Adrenal gland (tissue), 9 donors: ENCODE measurements at regions not wholly inside any gene's neighbourhood (a gene's known extent, or its start where the extent isn't known, plus 50 kb on each side); places are given as distances from the start of the nearest gene placed in this dataset.

ENCODE experiments used
- DNase-seq, 7 donors: peaks; one replicate each; pipeline ENCODE4 v3.0.0-alpha.2; 2019 to 2020
- H3K27ac ChIP-seq, 5 donors: fragments of 200-600 bp; sonication (generic) in 4 of 5; 1 replicate in 3 of 5; 2 replicates in 2 of 5; pipeline versions ENCODE4 v1.5.1 to v1.8.0; 2016 to 2020; ENCODE audit warnings: mild to moderate bottlenecking in 1 of 5
- H3K27me3 ChIP-seq: fragments of 200-600 bp; 2 replicates; pipeline ENCODE4 v1.8.0; 2021
- H3K36me3 ChIP-seq, 2 donors: fragments of 200-600 bp; replicated peaks in 1 of 2; 1 replicate in 1 of 2; 2 replicates in 1 of 2; pipeline versions ENCODE4 v1.5.1 to v1.8.0; 2018 to 2022
- H3K4me1 ChIP-seq, 2 donors: fragments of 200-600 bp; replicated peaks in 1 of 2; 1 replicate in 1 of 2; 2 replicates in 1 of 2; pipeline versions ENCODE4 v1.5.1 to v1.8.0; 2018 to 2021
- H3K4me3 ChIP-seq, 4 donors: fragments of 200-600 bp; sonication (generic) in 3 of 4; one replicate each; pipeline ENCODE4 v1.5.1; 2016 to 2018
- H3K9me3 ChIP-seq, 3 donors: fragments of 200-600 bp; sonication (generic) in 1 of 3; replicated peaks in 1 of 3; 1 replicate in 2 of 3; 2 replicates in 1 of 3; pipeline versions ENCODE4 v1.5.1 to v1.8.0; 2016 to 2021
- CTCF ChIP-seq, 6 experiments: fragments of 450-650 bp in 4 of 6; fragments of 200-600 bp in 2 of 6; sonication (generic) in 1 of 6; IDR thresholded peaks; 1 replicate in 5 of 6; 2 replicates in 1 of 6; pipeline versions ENCODE4 v1.5.1 to v1.8.0; 2016 to 2021; ENCODE audit warnings: antibody characterized with exemption in 6 of 6, mild to moderate bottlenecking in 2 of 6, moderate library complexity in 1 of 6
- POLR2A ChIP-seq, 2 donors: fragments of 450-650 bp; IDR thresholded peaks; one replicate each; pipeline ENCODE4 v1.6.1; 2017; ENCODE audit warnings: antibody characterized with exemption in 2 of 2, mild to moderate bottlenecking in 2 of 2, moderate library complexity in 1 of 2
- WGBS, 4 donors: extraction: QIAGEN DNeasy Blood & Tissue Kit in 2 of 4; methylation state at CpG; one replicate each; pipeline versions ENCODE4 v1.1.5 to v1.1.7; 2013 to 2017; 5-methylcytosine and 5-hydroxymethylcytosine counted together
- intact Hi-C, 2 donors: fragments of 100-400 bp; cut with DNase I; formaldehyde crosslinking; loops; one replicate each; pipeline versions ENCODE4 v1.14.1 to v1.15.0; 2022 to 2023
- donor health status: healthy with polysubstance abuse.
- donor health status: Bipolar disorder and iron deficiency.
- donor health status: DM: yes; HTN: yes; CAD: no.
- donor health status: DM: no; HTN: no; CAD: no.
- donor health status: DM: no; HTN: no; CAD: no.

- no peaks in the 10 kb centered on the region for H3K27me3 ChIP-seq
- 61 to 75% (median 68%) methylated on average over 2 of the region's 2 CpGs for WGBS, 4 donors
- H3K36me3 ChIP-seq, result no peaks in the 10 kb centered on the region
- H3K4me3 ChIP-seq, result no peak overlapping the region
- no peak for DNase-seq
- no peak overlapping the region for H3K27ac ChIP-seq
- H3K4me1 ChIP-seq, result no peaks in the 10 kb centered on the region
- intact Hi-C loops, result no loop called here
- no peaks in the 10 kb centered on the region for H3K9me3 ChIP-seq
- TF ChIP-seq CTCF (IDR thresholded peaks at IDR 0.05), result no peak
These were observed 212.1 kb upstream of the P2RY1 start for GRCh38 chr3:152622811-152623167.

GRCh38 chr3:152623286-152623911 is 211.5 kb upstream of the P2RY1 start:
- 54 to 66% (median 57%) methylated on average over 5 of the region's 5 CpGs for WGBS, 4 donors
- TF ChIP-seq POLR2A (IDR thresholded peaks at IDR 0.05), result no peak
- no peak for TF ChIP-seq CTCF (IDR thresholded peaks at IDR 0.05)
- DNase-seq, result no peak
- Histone ChIP-seq H3K27me3 (no peaks in the 10 kb centered on the region), H3K4me1 (no peaks in the 10 kb centered on the region), H3K9me3 (no peaks in the 10 kb centered on the region), H3K4me3 (no peak overlapping the region), H3K36me3 (no peaks in the 10 kb centered on the region), H3K27ac (no peak overlapping the region)
- intact Hi-C loops, result no loop called here

- TF ChIP-seq CTCF (IDR thresholded peaks at IDR 0.05), result no peak
- TF ChIP-seq POLR2A (IDR thresholded peaks at IDR 0.05), result no peak
- H3K27me3 ChIP-seq, result no peaks in the 10 kb centered on the region
- no peaks in the 10 kb centered on the region for H3K36me3 ChIP-seq
- DNase-seq, result no peak
- no peaks in the 10 kb centered on the region for H3K9me3 ChIP-seq
- H3K27ac ChIP-seq, result no peak overlapping the region
- WGBS, 4 donors, result 77 to 91% (median 87%) methylated on average over 4 of the region's 4 CpGs
- no peaks in the 10 kb centered on the region for H3K4me1 ChIP-seq
- intact Hi-C loops, result no loop called here
- no peak overlapping the region for H3K4me3 ChIP-seq
These were observed 208.7 kb upstream of the P2RY1 start for GRCh38 chr3:152626226-152626625.

GRCh38 chr3:152628496-152628895 is 206.4 kb upstream of the P2RY1 start:
- H3K4me3 ChIP-seq, result no peak overlapping the region
- no peak overlapping the region for H3K27ac ChIP-seq
- intact Hi-C loops, result no loop called here
- no peak for DNase-seq
- no peaks in the 10 kb centered on the region for H3K9me3 ChIP-seq
- WGBS, 4 donors, result 52 to 59% (median 55%) methylated on average over 3 of the region's 3 CpGs
- no peaks in the 10 kb centered on the region for H3K4me1 ChIP-seq
- TF ChIP-seq CTCF (IDR thresholded peaks at IDR 0.05), result no peak
- no peak for TF ChIP-seq POLR2A (IDR thresholded peaks at IDR 0.05)
- H3K27me3 ChIP-seq, result no peaks in the 10 kb centered on the region
- H3K36me3 ChIP-seq, result no peaks in the 10 kb centered on the region
